ENCODE measurements at regions not wholly inside any gene's neighbourhood (a gene's known extent, or its start where the extent isn't known, plus 50 kb on each side); places are given as distances from the start of the nearest gene placed in this dataset.
"Not testable (repeated sequence)": the region's sequence is repeated elsewhere in the genome, so short reads cannot be mapped to it uniquely, and the experiment has no call there.

GRCh38 chr5:92041206-92041605 is 658.1 kb upstream of the ARRDC3 start:
- Histone ChIP-seq H3K36me3 (ENCODE audit: control insufficient read depth, insufficient read depth, low read length) (no peaks in the 10 kb centered on the region), H3K4me3 (ENCODE audit: low read depth, low read length) (no peak overlapping the region), H3K27me3 (ENCODE audit: control insufficient read depth, insufficient read depth, low read length) (no peaks in the 10 kb centered on the region; the same call in 1 of the 2 replicates)
- no peak for TF ChIP-seq CTCF (IDR thresholded peaks at IDR 0.05; ENCODE audit: insufficient read depth, low read depth, low read length)
- ChIA-PET POLR2A (no interaction called here), CTCF (no interaction called here)
- DNase-seq (ENCODE audit: low read depth) = no peak

DNA sequence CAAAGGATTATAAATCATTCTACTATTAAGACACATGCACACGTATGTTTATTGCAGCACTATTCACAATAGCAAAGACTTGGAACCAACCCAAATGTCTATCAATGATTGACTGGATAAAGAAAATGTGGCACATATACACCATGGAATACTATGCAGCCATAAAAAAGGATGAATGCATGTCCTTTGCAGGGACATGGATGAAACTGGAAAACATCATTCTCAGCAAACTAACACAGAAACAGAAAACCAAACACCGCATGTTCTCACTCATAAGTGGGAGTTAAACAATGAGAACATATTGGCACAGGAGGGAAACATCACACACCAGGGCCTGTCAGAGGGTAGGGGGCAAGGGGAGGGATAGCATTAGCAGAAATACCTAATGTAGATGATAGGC is 646.7 kb upstream of the ARRDC3 start:
- H3K27me3 ChIP-seq (ENCODE audit: control insufficient read depth, insufficient read depth, low read length); POLR2A ChIA-PET; DNase-seq (ENCODE audit: low read depth); H3K4me3 ChIP-seq (ENCODE audit: low read depth, low read length); H3K36me3 ChIP-seq (ENCODE audit: control insufficient read depth, insufficient read depth, low read length); CTCF ChIA-PET: not testable (repeated sequence)

- TF ChIP-seq CTCF (IDR thresholded peaks at IDR 0.05; ENCODE audit: insufficient read depth, low read depth, low read length) = no peak
- ChIA-PET POLR2A (no interaction called here), CTCF (no interaction called here)
Measured at GRCh38 chr5:92023555-92023954, 640.4 kb upstream of the ARRDC3 start.

DNA sequence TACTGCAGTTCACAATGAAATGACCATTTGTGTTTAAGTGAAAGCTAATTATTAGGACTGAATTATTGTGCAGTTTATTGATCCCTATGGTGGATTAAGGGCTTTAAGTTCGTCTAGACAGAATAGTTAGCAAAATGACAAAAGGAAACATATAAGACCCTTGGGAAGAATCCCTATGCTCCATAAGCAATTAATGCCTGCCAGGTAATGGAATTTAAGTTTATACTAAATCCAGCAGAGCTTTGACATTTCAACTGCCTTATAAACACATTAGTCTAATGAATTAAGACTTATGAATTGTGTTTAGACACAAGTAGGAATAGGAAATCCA is 640.0 kb upstream of the ARRDC3 start:
- no peak for TF ChIP-seq CTCF (IDR thresholded peaks at IDR 0.05; ENCODE audit: insufficient read depth, low read depth, low read length)
- POLR2A ChIA-PET = no interaction called here
- CTCF ChIA-PET = no interaction called here
- Histone ChIP-seq H3K36me3 (ENCODE audit: control insufficient read depth, insufficient read depth, low read length) (no peaks in the 10 kb centered on the region), H3K27me3 (ENCODE audit: control insufficient read depth, insufficient read depth, low read length) (no peaks in the 10 kb centered on the region), H3K4me3 (ENCODE audit: low read depth, low read length) (no peak overlapping the region)
- DNase-seq (ENCODE audit: low read depth) = no peak

More at GRCh38 chr5:92023555-92023954, 640.4 kb upstream of the ARRDC3 start:
- no peaks in the 10 kb centered on the region for H3K36me3 ChIP-seq (ENCODE audit: control insufficient read depth, insufficient read depth, low read length)
- no peak overlapping the region for H3K4me3 ChIP-seq (ENCODE audit: low read depth, low read length)
- no peak for DNase-seq (ENCODE audit: low read depth)
- H3K27me3 ChIP-seq (ENCODE audit: control insufficient read depth, insufficient read depth, low read length) = no peaks in the 10 kb centered on the region

DNA sequence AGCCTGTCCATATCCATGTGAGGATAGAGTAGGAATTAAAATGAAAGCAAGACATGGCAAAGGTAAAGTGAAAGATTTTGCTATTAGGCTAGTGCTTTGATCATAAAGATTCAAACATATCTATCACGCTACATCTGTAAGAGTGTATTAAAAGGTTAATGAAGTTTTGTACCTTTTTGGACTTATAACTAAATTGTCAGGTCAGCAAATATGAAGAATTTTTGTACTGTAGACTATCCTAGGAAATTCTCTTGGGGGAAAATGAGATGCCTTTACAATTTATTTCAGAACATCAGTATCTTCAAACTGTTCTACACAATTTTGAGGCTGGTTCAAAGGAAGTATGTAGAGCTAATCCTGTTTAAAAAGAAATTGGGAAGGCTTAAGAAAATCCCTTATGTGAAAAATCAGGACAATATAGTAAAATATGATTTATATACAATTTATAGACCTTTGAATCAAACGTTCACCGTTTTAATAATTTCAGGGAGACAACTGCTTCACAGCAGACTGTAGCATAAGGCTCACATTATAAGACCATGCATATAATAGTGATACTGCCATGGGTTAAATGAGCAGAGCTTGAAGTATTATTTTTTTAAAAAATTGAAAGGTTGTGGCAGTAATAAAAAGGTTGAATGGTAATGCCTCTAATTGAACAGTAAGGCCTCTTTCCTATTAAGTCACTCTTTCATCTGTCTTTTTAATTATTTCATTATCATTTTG is 639.5 kb upstream of the ARRDC3 start:
- ChIA-PET POLR2A (no interaction called here), CTCF (no interaction called here)
- Histone ChIP-seq H3K4me3 (ENCODE audit: low read depth, low read length) (no peak overlapping the region), H3K36me3 (ENCODE audit: control insufficient read depth, insufficient read depth, low read length) (no peaks in the 10 kb centered on the region), H3K27me3 (ENCODE audit: control insufficient read depth, insufficient read depth, low read length) (no peaks in the 10 kb centered on the region)
- DNase-seq (ENCODE audit: low read depth) = no peak
- TF ChIP-seq CTCF (IDR thresholded peaks at IDR 0.05; ENCODE audit: insufficient read depth, low read depth, low read length) = no peak

DNA sequence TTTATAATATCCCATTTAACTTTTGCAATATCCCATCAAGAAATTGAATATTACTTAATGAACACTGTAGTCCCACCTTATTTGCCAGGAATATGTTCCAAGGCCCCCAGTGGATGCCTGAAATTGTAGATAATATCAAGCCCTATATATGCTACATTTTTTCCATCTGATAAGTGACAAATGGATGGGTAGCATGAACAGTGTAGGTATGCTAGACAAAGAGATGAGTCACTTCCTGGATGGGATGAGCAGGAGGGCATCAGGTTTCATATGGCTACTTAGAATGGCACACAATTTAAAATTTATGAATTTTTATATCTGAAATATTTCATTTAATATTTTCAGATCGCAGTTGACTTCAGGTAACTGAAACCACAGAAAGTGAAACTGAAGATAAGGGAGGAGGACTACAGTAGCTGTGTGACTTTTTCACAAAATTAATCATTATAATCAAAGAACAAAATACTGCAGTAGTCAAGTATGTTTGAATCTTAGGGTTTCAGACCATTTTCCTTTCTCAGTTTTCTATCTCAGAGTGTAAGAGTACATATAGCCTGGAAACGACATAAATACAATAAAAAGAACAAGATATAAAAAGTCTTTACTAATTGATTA is 636.4 kb upstream of the ARRDC3 start:
- DNase-seq (ENCODE audit: low read depth) = no peak
- H3K36me3 ChIP-seq (ENCODE audit: control insufficient read depth, insufficient read depth, low read length) = no peaks in the 10 kb centered on the region
- ChIA-PET POLR2A (no interaction called here), CTCF (no interaction called here)
- TF ChIP-seq CTCF (IDR thresholded peaks at IDR 0.05; ENCODE audit: insufficient read depth, low read depth, low read length) = no peak
- no peaks in the 10 kb centered on the region for H3K27me3 ChIP-seq (ENCODE audit: control insufficient read depth, insufficient read depth, low read length)
- no peak overlapping the region for H3K4me3 ChIP-seq (ENCODE audit: low read depth, low read length)
